SK-N-SH (cell line): ENCODE measurements at regions not wholly inside any gene's neighbourhood (a gene's known extent, or its start where the extent isn't known, plus 50 kb on each side); places are given as distances from the start of the nearest gene placed in this dataset.

ENCODE experiments used
- EP300 ChIP-seq, 2 experiments: IDR thresholded peaks; 2 replicates each; pipeline versions ENCODE4 v1.4.0 to v1.6.1; 2012; ENCODE audit warnings: borderline replicate concordance in 1 of 2, low read depth in 1 of 2, low read length in 1 of 2
- IRF3 ChIP-seq: fragments of 150-350 bp; IDR thresholded peaks from 2 replicates; pipeline ENCODE4 v1.6.1; 2016; ENCODE audit warnings: mild to moderate bottlenecking, low read depth, low read length
- TF ChIP-seq, protein P1 (sequence below): fragments of 200-600 bp; sonication (generic); IDR thresholded peaks from 2 replicates; pipeline ENCODE4 v1.6.1; 2017; ENCODE audit warnings: antibody characterized with exemption, mild to moderate bottlenecking, moderate library complexity
- TF ChIP-seq, protein P2 (sequence below): IDR thresholded peaks from 2 replicates; pipeline ENCODE4 v1.4.0; 2012; ENCODE audit warnings: low read depth, borderline replicate concordance

DNA sequence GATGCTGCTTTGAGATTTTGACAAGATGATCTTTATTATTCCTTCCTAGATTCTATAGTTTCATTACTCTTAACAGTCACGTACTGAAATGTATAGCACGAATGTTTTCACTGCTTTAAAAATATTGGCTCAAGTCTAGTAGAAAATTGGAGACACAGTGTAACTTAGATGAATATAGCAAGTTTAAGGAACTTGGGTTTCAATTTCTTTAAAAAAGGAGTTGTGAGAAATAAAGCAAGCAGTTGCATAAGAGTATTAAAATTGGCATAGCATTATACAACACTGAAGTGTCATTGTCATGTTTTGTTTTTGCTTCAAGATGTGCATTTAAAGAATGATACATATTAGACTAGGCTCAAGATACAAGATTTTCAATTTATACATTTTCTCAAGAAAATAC is 624.8 kb upstream of the NOVA1 start:
- TF ChIP-seq, protein P1, sequence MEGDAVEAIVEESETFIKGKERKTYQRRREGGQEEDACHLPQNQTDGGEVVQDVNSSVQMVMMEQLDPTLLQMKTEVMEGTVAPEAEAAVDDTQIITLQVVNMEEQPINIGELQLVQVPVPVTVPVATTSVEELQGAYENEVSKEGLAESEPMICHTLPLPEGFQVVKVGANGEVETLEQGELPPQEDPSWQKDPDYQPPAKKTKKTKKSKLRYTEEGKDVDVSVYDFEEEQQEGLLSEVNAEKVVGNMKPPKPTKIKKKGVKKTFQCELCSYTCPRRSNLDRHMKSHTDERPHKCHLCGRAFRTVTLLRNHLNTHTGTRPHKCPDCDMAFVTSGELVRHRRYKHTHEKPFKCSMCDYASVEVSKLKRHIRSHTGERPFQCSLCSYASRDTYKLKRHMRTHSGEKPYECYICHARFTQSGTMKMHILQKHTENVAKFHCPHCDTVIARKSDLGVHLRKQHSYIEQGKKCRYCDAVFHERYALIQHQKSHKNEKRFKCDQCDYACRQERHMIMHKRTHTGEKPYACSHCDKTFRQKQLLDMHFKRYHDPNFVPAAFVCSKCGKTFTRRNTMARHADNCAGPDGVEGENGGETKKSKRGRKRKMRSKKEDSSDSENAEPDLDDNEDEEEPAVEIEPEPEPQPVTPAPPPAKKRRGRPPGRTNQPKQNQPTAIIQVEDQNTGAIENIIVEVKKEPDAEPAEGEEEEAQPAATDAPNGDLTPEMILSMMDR, result no peak
- TF ChIP-seq IRF3, result no peak
- TF ChIP-seq, protein P2, sequence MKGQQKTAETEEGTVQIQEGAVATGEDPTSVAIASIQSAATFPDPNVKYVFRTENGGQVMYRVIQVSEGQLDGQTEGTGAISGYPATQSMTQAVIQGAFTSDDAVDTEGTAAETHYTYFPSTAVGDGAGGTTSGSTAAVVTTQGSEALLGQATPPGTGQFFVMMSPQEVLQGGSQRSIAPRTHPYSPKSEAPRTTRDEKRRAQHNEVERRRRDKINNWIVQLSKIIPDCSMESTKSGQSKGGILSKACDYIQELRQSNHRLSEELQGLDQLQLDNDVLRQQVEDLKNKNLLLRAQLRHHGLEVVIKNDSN, result no peak
- no peak for TF ChIP-seq EP300 (IDR thresholded peaks at IDR 0.05; ENCODE audit: borderline replicate concordance in 1 of 2, low read depth in 1 of 2, low read length in 1 of 2)
